NB4 (cell line): ENCODE measurements at regions not wholly inside any gene's neighbourhood (a gene's known extent, or its start where the extent isn't known, plus 50 kb on each side); places are given as distances from the start of the nearest gene placed in this dataset.

Source experiments
- DNase-seq: peaks from one replicate; pipeline ENCODE4 v3.0.0; 2010; ENCODE audit warnings: low read depth
- H3K4me3 ChIP-seq: one replicate; pipeline ENCODE4 v1.5.1; 2011; ENCODE audit warnings: mild to moderate bottlenecking, low read depth, low read length, moderate library complexity
- CTCF ChIP-seq: IDR thresholded peaks from one replicate; pipeline ENCODE4 v1.5.1; 2012; ENCODE audit warnings: low read depth, low read length
- MAX ChIP-seq: IDR thresholded peaks from 2 replicates; pipeline ENCODE4 v1.6.1; 2011; ENCODE audit warnings: low read depth, low read length
- MYC ChIP-seq: IDR thresholded peaks from 2 replicates; pipeline ENCODE4 v1.6.1; 2011; ENCODE audit warnings: low read depth, low read length
- POLR2A ChIP-seq: IDR thresholded peaks from 2 replicates; pipeline ENCODE4 v1.6.1; 2011; ENCODE audit warnings: mild to moderate bottlenecking; ENCODE audit not compliant: insufficient read length; ENCODE audit errors: extremely low read depth

- TF ChIP-seq MYC (no peak), CTCF (no peak), POLR2A (no peak), MAX (no peak)
- H3K4me3 ChIP-seq: no peak overlapping the region
- DNase-seq: no peak
Observed at GRCh38 chr17:68784431-68784830, 170.8 kb downstream of the ABCA8 start.

GRCh38 chr17:68783861-68784260 lies 171.3 kb downstream of the ABCA8 start:
- DNase-seq: no peak
- H3K4me3 ChIP-seq: no peak overlapping the region
- TF ChIP-seq CTCF (no peak), MYC (no peak), POLR2A (no peak), MAX (no peak)

GRCh38 chr17:68782789-68783188 lies 172.4 kb downstream of the ABCA8 start:
- no peak for DNase-seq
- TF ChIP-seq POLR2A: no peak
- TF ChIP-seq CTCF: no peak
- TF ChIP-seq MYC: no peak
- no peak for TF ChIP-seq MAX
- no peak overlapping the region for H3K4me3 ChIP-seq

GRCh38 chr17:68780596-68780995 lies 174.6 kb downstream of the ABCA8 start:
- H3K4me3 ChIP-seq: no peak overlapping the region
- TF ChIP-seq MAX (no peak), CTCF (no peak), MYC (no peak), POLR2A (no peak)
- no peak for DNase-seq

- DNase-seq: no peak
- no peak overlapping the region for H3K4me3 ChIP-seq
- TF ChIP-seq CTCF (no peak), MYC (no peak), MAX (no peak)
Observed at GRCh38 chr17:68778726-68779125, 176.5 kb downstream of the ABCA8 start.
